Left ventricle myocardium inferior (tissue), 1 donor: ENCODE measurements at regions not wholly inside any gene's neighbourhood (a gene's known extent, or its start where the extent isn't known, plus 50 kb on each side); places are given as distances from the start of the nearest gene placed in this dataset.

Source experiments
- DNase-seq: peaks from one replicate; pipeline ENCODE4 v3.0.0-alpha.2; 2020
- H3K27ac ChIP-seq: fragments of 200-600 bp; replicated peaks from 2 replicates; pipeline ENCODE4 v1.8.0; 2021
- H3K27me3 ChIP-seq: fragments of 200-600 bp; 2 replicates; pipeline ENCODE4 v1.8.0; 2021; ENCODE audit warnings: low read depth
- H3K36me3 ChIP-seq: fragments of 200-600 bp; 2 replicates; pipeline ENCODE4 v1.8.0; 2021
- H3K4me1 ChIP-seq: fragments of 200-600 bp; 2 replicates; pipeline ENCODE4 v1.8.0; 2021
- H3K4me3 ChIP-seq: fragments of 200-600 bp; 2 replicates; pipeline ENCODE4 v1.8.0; 2021; ENCODE audit warnings: mild to moderate bottlenecking, moderate library complexity
- H3K9me3 ChIP-seq: fragments of 200-600 bp; replicated peaks from 2 replicates; pipeline ENCODE4 v1.8.0; 2021
- intact Hi-C: fragments of 100-400 bp; cut with micrococcal nuclease; formaldehyde crosslinking; loops from one replicate; pipeline ENCODE4 v1.11.0; 2022
- TF ChIP-seq, protein P1 (sequence below): fragments of 200-600 bp; IDR thresholded peaks from 2 replicates; pipeline ENCODE4 v1.8.0; 2021; ENCODE audit warnings: antibody characterized with exemption, mild to moderate bottlenecking, borderline replicate concordance
- donor health status: DM: no; HTN: yes; CAD: no; lungs with severe emphysema.

DNA sequence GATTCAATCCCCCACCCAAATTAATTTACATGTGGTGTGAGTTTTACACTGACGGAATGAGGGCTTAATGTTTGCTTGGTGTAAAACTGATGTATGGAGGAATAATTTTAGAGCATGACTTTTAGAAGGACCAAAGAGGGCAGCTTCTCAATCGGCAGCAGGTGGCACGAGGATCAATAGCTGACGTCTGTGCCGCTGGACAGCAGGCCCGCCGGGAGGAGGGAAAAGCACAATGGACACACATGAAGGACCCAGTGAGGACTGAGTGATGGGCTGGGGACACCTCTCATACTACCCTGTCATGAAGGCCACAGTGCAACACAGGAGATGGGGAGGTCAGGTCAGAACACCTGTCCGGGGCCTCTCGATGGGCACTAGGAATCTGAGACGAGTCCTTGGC lies 61.4 kb upstream of the NSMCE3 start:
- intact Hi-C loops: no loop called here
- H3K27ac ChIP-seq: no peak overlapping the region
- peaks cover 22% of the 10 kb centered on the region for H3K27me3 ChIP-seq
- H3K4me1 ChIP-seq: no peaks in the 10 kb centered on the region
- H3K9me3 ChIP-seq: peaks cover 15% of the 10 kb centered on the region
- DNase-seq: no peak
- no peaks in the 10 kb centered on the region for H3K36me3 ChIP-seq
- H3K4me3 ChIP-seq: no peak overlapping the region
- TF ChIP-seq, protein P1, sequence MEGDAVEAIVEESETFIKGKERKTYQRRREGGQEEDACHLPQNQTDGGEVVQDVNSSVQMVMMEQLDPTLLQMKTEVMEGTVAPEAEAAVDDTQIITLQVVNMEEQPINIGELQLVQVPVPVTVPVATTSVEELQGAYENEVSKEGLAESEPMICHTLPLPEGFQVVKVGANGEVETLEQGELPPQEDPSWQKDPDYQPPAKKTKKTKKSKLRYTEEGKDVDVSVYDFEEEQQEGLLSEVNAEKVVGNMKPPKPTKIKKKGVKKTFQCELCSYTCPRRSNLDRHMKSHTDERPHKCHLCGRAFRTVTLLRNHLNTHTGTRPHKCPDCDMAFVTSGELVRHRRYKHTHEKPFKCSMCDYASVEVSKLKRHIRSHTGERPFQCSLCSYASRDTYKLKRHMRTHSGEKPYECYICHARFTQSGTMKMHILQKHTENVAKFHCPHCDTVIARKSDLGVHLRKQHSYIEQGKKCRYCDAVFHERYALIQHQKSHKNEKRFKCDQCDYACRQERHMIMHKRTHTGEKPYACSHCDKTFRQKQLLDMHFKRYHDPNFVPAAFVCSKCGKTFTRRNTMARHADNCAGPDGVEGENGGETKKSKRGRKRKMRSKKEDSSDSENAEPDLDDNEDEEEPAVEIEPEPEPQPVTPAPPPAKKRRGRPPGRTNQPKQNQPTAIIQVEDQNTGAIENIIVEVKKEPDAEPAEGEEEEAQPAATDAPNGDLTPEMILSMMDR: no peak

DNA sequence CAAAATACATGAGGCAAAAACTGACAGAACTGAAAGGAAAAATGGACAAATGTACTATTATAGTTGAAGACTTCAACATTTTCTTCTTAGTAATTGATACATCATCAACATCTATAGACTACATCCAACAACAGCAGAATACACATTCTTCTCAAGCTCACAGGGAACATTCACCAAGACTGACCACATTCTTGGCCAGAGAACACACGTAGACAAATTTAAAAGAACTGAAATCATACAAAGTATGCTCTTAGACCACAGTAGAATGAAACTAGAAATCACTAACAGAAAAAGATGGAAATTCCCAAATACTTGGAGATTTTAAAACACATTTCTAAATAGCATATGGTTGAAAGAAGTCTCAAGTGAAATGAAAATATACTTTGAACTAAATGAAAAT lies 55.1 kb upstream of the NSMCE3 start:
- DNase-seq: no peak
- Histone ChIP-seq H3K36me3 (no peaks in the 10 kb centered on the region), H3K4me1 (no peaks in the 10 kb centered on the region), H3K4me3 (no peak overlapping the region), H3K27me3 (no peaks in the 10 kb centered on the region), H3K27ac (no peak overlapping the region), H3K9me3 (peaks cover 33% of the 10 kb centered on the region)
- TF ChIP-seq, protein P1: no peak
- intact Hi-C loops: no loop called here

DNA sequence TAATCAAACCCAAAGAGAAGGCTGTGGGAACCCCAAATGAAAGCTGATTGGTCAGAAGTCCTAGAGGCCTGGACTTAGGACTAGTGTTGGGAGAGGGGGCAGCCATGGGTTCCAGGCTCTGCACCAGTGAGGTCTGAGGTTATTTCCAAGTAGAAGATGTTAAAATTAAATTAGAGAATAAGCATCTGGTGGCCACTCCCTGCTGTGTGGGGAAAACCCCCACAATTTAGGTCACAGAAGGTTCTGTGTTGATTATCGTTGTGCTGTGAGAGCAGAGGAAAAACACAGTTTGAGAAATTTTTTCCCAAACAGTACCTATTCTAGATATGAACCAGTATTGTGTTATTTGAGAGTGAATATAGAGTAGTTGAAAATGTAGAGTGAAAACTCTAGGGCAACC lies 53.9 kb upstream of the NSMCE3 start:
- Histone ChIP-seq H3K4me1 (no peaks in the 10 kb centered on the region), H3K27ac (no peak overlapping the region), H3K9me3 (peaks cover 33% of the 10 kb centered on the region), H3K4me3 (no peak overlapping the region), H3K36me3 (no peaks in the 10 kb centered on the region), H3K27me3 (no peaks in the 10 kb centered on the region)
- intact Hi-C loops: no loop called here
- no peak for DNase-seq
- TF ChIP-seq, protein P1: no peak

DNA sequence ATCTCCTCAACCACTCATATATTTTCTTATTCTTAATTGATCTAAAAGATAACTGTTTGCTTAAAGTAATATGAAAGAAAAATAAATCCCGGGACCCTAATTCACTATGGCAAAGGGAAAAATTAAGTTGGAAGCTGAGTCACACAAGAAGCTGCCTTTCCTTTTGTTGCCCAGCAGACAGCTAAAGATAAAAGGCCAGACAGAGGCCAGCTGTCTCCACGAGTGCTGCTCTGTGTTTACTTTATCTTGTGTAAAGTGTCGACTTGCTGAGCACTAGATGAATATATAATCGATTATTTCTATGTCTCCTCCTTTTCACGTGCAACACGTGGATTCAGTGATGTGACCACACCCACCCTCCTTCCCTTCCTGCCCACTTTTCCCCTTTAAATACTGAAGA lies 52.8 kb upstream of the NSMCE3 start:
- no peaks in the 10 kb centered on the region for H3K4me1 ChIP-seq
- TF ChIP-seq, protein P1: no peak
- H3K27ac ChIP-seq: no peak overlapping the region
- no peak overlapping the region for H3K4me3 ChIP-seq
- no peaks in the 10 kb centered on the region for H3K27me3 ChIP-seq
- peaks cover 32% of the 10 kb centered on the region for H3K9me3 ChIP-seq
- no peak for DNase-seq
- intact Hi-C loops: no loop called here
- H3K36me3 ChIP-seq: no peaks in the 10 kb centered on the region

DNA sequence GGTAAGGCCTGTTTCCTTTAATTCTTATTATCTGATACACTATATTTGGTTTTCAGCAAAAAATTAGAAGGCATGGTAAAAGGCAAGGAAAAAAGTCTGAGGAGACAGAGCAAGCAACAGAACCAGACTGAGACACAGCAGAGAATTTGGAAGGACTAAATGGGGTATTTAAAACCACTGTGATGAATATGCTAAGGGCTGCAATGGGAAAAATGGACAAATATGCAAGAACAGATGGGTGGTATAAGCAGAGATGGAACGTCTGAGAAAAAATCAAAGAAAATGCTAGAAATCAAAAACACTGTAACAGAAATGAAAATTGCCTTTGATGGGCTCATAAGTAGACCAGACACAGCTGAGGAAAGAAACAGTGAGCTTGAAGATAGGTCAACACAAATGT lies 50.8 kb upstream of the NSMCE3 start:
- no peaks in the 10 kb centered on the region for H3K36me3 ChIP-seq
- no peak for DNase-seq
- H3K27ac ChIP-seq: no peak overlapping the region
- intact Hi-C loops: no loop called here
- peaks cover 12% of the 10 kb centered on the region for H3K9me3 ChIP-seq
- TF ChIP-seq, protein P1: no peak
- no peak overlapping the region for H3K4me3 ChIP-seq
- H3K4me1 ChIP-seq: no peaks in the 10 kb centered on the region
- H3K27me3 ChIP-seq: no peaks in the 10 kb centered on the region

DNA sequence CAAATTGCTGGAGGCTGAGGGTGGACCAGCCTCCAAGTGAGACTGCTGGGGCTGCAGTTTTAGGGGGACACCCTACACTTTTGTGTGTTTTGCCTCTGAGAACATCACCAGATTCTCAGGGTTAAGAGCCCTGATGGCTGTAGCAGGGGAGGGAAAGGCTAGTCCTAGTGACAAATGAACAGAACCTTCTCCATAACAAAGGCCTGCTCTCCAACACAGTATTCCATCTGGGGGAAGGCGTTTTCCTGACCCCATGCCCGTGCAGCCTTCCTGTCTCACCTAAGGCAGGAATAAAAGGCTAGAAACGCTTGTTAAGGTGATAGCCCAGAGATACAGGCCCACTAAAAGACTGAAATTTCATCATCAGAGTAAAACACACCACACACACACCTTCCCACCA lies 50.2 kb upstream of the NSMCE3 start:
- TF ChIP-seq, protein P1: no peak
- no peaks in the 10 kb centered on the region for H3K27me3 ChIP-seq
- no peak overlapping the region for H3K27ac ChIP-seq
- no peaks in the 10 kb centered on the region for H3K4me1 ChIP-seq
- H3K36me3 ChIP-seq: no peaks in the 10 kb centered on the region
- intact Hi-C loops: no loop called here
- no peak for DNase-seq
- peaks cover 7% of the 10 kb centered on the region for H3K9me3 ChIP-seq
- no peak overlapping the region for H3K4me3 ChIP-seq
